ENCODE measurements at regions not wholly inside any gene's neighbourhood (a gene's known extent, or its start where the extent isn't known, plus 50 kb on each side); places are given as distances from the start of the nearest gene placed in this dataset.
A peak's percentile ranks its signal among the peaks of the same experiment; 100 is the strongest.
"Not testable (repeated sequence)": the region's sequence is repeated elsewhere in the genome, so short reads cannot be mapped to it uniquely, and the experiment has no call there.

GRCh38 chr3:24545887-24546286, 51.2 kb upstream of the THRB start:
- Histone ChIP-seq H3K4me3 (no peak overlapping the region), H3K27ac (no peak overlapping the region)

GRCh38 chr3:24548278-24548677, 53.6 kb upstream of the THRB start:
- Histone ChIP-seq H3K27ac (no peak overlapping the region), H3K4me3 (no peak overlapping the region)

- H3K27ac ChIP-seq = no peak overlapping the region
- H3K4me3 ChIP-seq = no peak overlapping the region
These were observed 55.9 kb upstream of the THRB start for GRCh38 chr3:24550588-24550987.

- Histone ChIP-seq H3K4me3 (no peak overlapping the region), H3K27ac (no peak overlapping the region)
These were observed 57.0 kb upstream of the THRB start for GRCh38 chr3:24551626-24552025.

GRCh38 chr3:24562895-24563294, 68.2 kb upstream of the THRB start:
- Histone ChIP-seq H3K4me3 (no peak overlapping the region), H3K27ac (no peak overlapping the region)

- Histone ChIP-seq H3K4me3 (no peak overlapping the region), H3K27ac (no peak overlapping the region)
These were observed 70.4 kb upstream of the THRB start for GRCh38 chr3:24565053-24565452.

GRCh38 chr3:24565656-24566055, 71.0 kb upstream of the THRB start:
- Histone ChIP-seq H3K27ac (no peak overlapping the region), H3K4me3 (no peak overlapping the region)

- H3K4me3 ChIP-seq = no peak overlapping the region
- no peak overlapping the region for H3K27ac ChIP-seq
These were observed 72.3 kb upstream of the THRB start for GRCh38 chr3:24566927-24567326.

- H3K27ac ChIP-seq, H3K4me3 ChIP-seq: not testable (repeated sequence)
These were observed 77.8 kb upstream of the THRB start for GRCh38 chr3:24572409-24572808.

GRCh38 chr3:24573576-24573975, 78.9 kb upstream of the THRB start:
- Histone ChIP-seq H3K4me3 (no peak overlapping the region), H3K27ac (no peak overlapping the region)

GRCh38 chr3:24578324-24578723, 83.7 kb upstream of the THRB start:
- H3K27ac ChIP-seq = no peak overlapping the region
- no peak overlapping the region for H3K4me3 ChIP-seq

- H3K4me3 ChIP-seq = no peak overlapping the region
- H3K27ac ChIP-seq = no peak overlapping the region
These were observed 84.3 kb upstream of the THRB start for GRCh38 chr3:24578951-24579421.

GRCh38 chr3:24582431-24583403, 88.1 kb upstream of the THRB start:
- H3K4me3 ChIP-seq = no peak overlapping the region

GRCh38 chr3:24586920-24587319, 92.3 kb upstream of the THRB start:
- no peak overlapping the region for H3K4me3 ChIP-seq
- H3K27ac ChIP-seq = no peak overlapping the region

More at GRCh38 chr3:24582431-24583403, 88.1 kb upstream of the THRB start:
- H3K27ac ChIP-seq = no peak overlapping the region

GRCh38 chr3:24588629-24589512, 94.2 kb upstream of the THRB start:
- H3K4me3 ChIP-seq = no peak overlapping the region
- H3K27ac ChIP-seq = no peak overlapping the region

- Histone ChIP-seq H3K4me3 (no peak overlapping the region), H3K27ac (no peak overlapping the region)
These were observed 94.8 kb upstream of the THRB start for GRCh38 chr3:24589513-24589851.

GRCh38 chr3:24589931-24590880, 95.6 kb upstream of the THRB start:
- Histone ChIP-seq H3K27ac (peak overlapping the region in 2 of 21 experiments; percentile 52 to 78), H3K4me3 (no peak overlapping the region)

- no peak overlapping the region for H3K4me3 ChIP-seq
- H3K27ac ChIP-seq = peak overlapping the region in 5 of 21 experiments; percentile 35 to 78 (median 46)
These were observed 96.5 kb upstream of the THRB start for GRCh38 chr3:24591191-24591590.
